Karpas-422 (cell line): ENCODE measurements at regions not wholly inside any gene's neighbourhood (a gene's known extent, or its start where the extent isn't known, plus 50 kb on each side); places are given as distances from the start of the nearest gene placed in this dataset.

Experiments
- DNase-seq: peaks from one replicate; pipeline ENCODE4 v3.0.0-alpha.2; 2015
- H2AFZ ChIP-seq: fragments of 200-600 bp; sonication (generic); 2 replicates; pipeline ENCODE4 v1.6.1; 2014; ENCODE audit warnings: antibody characterized with exemption, low read length, mixed read lengths
- H3K27ac ChIP-seq: fragments of 200-600 bp; sonication (generic); 2 replicates; pipeline ENCODE4 v1.5.1; 2014; ENCODE audit warnings: mild to moderate bottlenecking, low read length, moderate library complexity
- H3K27me3 ChIP-seq: fragments of 200-600 bp; sonication (generic); 2 replicates; pipeline ENCODE4 v1.6.1; 2014; ENCODE audit warnings: low read length, mixed read lengths
- H3K36me3 ChIP-seq: fragments of 200-600 bp; sonication (generic); 2 replicates; pipeline ENCODE4 v1.6.1; 2014; ENCODE audit warnings: low read length, mixed read lengths; ENCODE audit not compliant: insufficient read depth
- H3K4me1 ChIP-seq: fragments of 200-600 bp; sonication (generic); 2 replicates; pipeline ENCODE4 v1.6.1; 2014; ENCODE audit warnings: mild to moderate bottlenecking, low read length, mixed read lengths
- H3K4me2 ChIP-seq: fragments of 200-600 bp; sonication (generic); 2 replicates; pipeline ENCODE4 v1.6.1; 2014; ENCODE audit warnings: low read length, low read depth, mild to moderate bottlenecking; ENCODE audit not compliant: poor library complexity, severe bottlenecking
- H3K4me3 ChIP-seq: fragments of 200-600 bp; sonication (generic); 2 replicates; pipeline ENCODE4 v1.5.1; 2014; ENCODE audit warnings: mild to moderate bottlenecking, antibody characterized with exemption, low read length, mixed read lengths
- H3K79me2 ChIP-seq: fragments of 200-600 bp; sonication (generic); 2 replicates; pipeline ENCODE4 v1.6.1; 2014; ENCODE audit warnings: mild to moderate bottlenecking, low read length, mixed read lengths
- H3K9ac ChIP-seq: fragments of 200-600 bp; sonication (generic); 2 replicates; pipeline ENCODE4 v1.6.0; 2014; ENCODE audit warnings: low read length
- H3K9me2 ChIP-seq: fragments of 200-600 bp; sonication (generic), shearing (Covaris generic); replicated peaks from 2 replicates; pipeline ENCODE4 v1.6.0; 2014; ENCODE audit warnings: mild to moderate bottlenecking, low read length, moderate library complexity; ENCODE audit not compliant: insufficient read depth
- H3K9me3 ChIP-seq: fragments of 300-700, 200-600 bp; sonication (generic); 2 replicates; pipeline ENCODE4 v1.6.1; 2014; ENCODE audit warnings: low read length, mixed read lengths
- H4K20me1 ChIP-seq: fragments of 200-600 bp; sonication (generic); 2 replicates; pipeline ENCODE4 v1.6.1; 2014; ENCODE audit warnings: mild to moderate bottlenecking, antibody characterized with exemption, low read length, low read depth; ENCODE audit not compliant: insufficient read depth

DNA sequence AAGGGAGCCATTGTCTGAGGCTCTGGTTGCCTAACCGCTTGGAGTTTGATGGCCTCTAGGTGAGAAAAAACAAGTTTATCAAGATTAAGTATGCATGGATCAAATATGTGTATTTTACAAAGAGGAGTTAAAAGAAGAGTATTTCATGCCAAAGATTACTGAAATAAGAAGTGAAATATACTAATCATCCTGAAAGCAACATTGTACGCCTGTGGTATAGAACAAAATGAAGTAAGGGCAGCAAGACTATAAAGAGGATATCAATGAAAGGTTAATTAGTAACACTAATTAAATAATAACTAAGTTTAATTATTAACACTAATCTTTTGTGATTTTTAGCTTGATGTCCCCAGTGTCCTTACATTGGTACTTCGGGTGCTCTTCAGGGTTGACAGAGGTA, 276.7 kb downstream of the CALCRL start:
- Histone ChIP-seq H4K20me1 (no peaks in the 10 kb centered on the region), H3K9me2 (no peaks in the 10 kb centered on the region)
- no peak for DNase-seq

DNA sequence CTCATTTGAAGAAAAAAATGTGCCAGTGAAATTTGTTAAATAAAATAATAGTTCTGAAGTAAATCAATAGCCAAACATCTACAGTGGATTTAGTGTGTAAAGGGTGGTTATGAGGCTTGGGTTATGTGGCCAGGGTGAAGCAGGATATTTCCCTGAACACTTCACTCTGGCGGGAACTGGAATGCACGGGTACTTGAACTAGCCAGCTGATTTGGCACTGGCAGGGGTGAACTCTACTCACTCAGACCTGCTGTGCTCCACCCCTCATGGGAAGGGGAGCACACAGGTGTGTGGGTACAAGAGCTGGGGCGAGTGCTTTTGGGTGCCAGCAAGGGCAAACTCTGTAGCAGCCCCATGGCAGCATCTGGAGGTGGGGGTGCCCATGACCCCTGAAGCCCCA, 278.2 kb downstream of the CALCRL start:
- Histone ChIP-seq H3K4me1 (peaks cover 11% of the 10 kb centered on the region), H3K9ac (no peak overlapping the region), H3K79me2 (no peaks in the 10 kb centered on the region), H3K4me2 (no peak overlapping the region), H2AFZ (no peak overlapping the region), H3K27ac (no peak overlapping the region), H3K27me3 (0 out of 2 replicates have a peak, but pooled peaks cover 3% of the 10 kb centered on the region), H3K9me3 (no peaks in the 10 kb centered on the region), H4K20me1 (no peaks in the 10 kb centered on the region), H3K36me3 (no peaks in the 10 kb centered on the region), H3K9me2 (no peaks in the 10 kb centered on the region), H3K4me3 (no peak overlapping the region)
- no peak for DNase-seq

More for the DNA sequence above, 276.7 kb downstream of the CALCRL start:
- peaks cover 11% of the 10 kb centered on the region for H3K4me1 ChIP-seq
- no peaks in the 10 kb centered on the region for H3K27me3 ChIP-seq
- no peaks in the 10 kb centered on the region for H3K36me3 ChIP-seq
- H3K27ac ChIP-seq, result no peak overlapping the region
- H2AFZ ChIP-seq, result no peak overlapping the region
- no peak overlapping the region for H3K9ac ChIP-seq
- H3K9me3 ChIP-seq, result no peaks in the 10 kb centered on the region
- H3K4me2 ChIP-seq, result no peak overlapping the region
- no peaks in the 10 kb centered on the region for H3K79me2 ChIP-seq
- no peak overlapping the region for H3K4me3 ChIP-seq

DNA sequence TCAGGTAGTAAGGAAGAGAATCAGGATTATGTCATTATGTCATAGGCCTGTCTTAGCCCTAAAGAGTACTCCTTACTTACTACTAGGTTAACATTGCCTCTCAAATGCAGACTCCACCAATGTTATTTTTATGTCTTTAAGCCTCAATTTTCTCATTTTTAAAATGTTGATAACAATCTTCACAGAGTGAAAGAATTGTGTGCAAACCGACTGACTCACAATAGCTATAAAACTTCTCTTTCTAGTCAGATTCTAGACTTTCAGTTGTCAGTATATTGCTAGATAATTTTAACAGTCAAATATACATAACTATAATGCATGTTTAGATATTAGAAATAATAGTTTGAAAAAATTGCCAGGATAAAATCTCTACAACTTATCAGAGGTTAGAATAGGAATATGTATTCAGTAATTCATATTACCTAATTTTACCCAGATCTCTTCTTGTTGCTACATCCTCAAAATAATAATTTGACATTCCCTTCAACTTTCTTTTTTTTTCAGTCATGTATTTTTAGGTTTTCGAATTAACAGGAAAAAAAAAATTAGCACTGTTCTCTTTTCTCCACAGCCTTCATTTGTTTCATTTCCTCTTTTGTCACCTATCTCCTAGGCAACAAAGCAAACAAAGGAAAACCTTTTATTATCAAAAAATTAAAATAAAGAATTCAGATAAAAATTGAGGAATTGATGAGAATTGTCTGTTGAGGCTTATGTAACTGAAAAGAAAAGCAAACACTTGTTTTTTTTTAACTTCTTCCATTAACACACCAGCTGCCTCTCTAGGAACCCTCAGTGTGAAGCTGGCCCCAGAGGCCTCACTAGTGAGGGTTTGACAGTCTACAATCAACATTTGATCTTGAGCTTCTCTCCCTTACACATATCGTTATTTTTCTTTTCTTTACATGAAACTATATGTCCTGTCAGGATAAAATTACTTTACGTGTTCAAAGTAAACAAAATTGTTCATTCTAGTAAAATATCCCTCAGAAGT, 279.0 kb downstream of the CALCRL start:
- Histone ChIP-seq H3K27me3 (0 out of 2 replicates have a peak, but pooled peaks cover 3% of the 10 kb centered on the region), H3K9me3 (no peaks in the 10 kb centered on the region), H4K20me1 (no peaks in the 10 kb centered on the region), H3K79me2 (no peaks in the 10 kb centered on the region), H3K9ac (no peak overlapping the region), H3K27ac (no peak overlapping the region), H3K4me2 (no peak overlapping the region), H2AFZ (no peak overlapping the region), H3K36me3 (no peaks in the 10 kb centered on the region), H3K9me2 (no peaks in the 10 kb centered on the region), H3K4me3 (no peak overlapping the region), H3K4me1 (peaks cover 11% of the 10 kb centered on the region)
- peak; percentile 71 for DNase-seq

DNA sequence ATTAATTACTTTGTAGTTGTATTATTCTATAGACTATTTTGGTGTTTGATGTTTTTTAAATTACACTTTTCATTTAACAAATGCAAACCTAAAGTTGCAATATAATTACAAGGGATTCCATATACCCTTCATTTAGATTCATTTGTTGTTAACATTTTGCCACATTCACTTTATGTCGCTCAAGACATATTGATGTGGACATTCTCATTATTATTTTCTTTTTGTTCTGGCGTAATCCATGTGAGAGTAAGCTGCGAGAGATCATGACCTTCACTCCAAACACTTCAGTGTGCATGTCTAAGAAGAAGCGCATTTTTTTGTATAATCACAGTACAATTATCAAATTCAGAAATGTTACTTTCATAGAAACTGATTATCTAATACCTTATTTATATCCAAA, 280.6 kb downstream of the CALCRL start:
- Histone ChIP-seq H3K4me2 (no peak overlapping the region), H3K27me3 (0 out of 2 replicates have a peak, but pooled peaks cover 3% of the 10 kb centered on the region), H2AFZ (no peak overlapping the region), H3K4me1 (peaks cover 11% of the 10 kb centered on the region), H3K79me2 (no peaks in the 10 kb centered on the region), H3K27ac (no peak overlapping the region), H4K20me1 (no peaks in the 10 kb centered on the region), H3K4me3 (no peak overlapping the region), H3K9me2 (no peaks in the 10 kb centered on the region), H3K9me3 (no peaks in the 10 kb centered on the region), H3K36me3 (no peaks in the 10 kb centered on the region), H3K9ac (no peak overlapping the region)
- DNase-seq, result no peak

DNA sequence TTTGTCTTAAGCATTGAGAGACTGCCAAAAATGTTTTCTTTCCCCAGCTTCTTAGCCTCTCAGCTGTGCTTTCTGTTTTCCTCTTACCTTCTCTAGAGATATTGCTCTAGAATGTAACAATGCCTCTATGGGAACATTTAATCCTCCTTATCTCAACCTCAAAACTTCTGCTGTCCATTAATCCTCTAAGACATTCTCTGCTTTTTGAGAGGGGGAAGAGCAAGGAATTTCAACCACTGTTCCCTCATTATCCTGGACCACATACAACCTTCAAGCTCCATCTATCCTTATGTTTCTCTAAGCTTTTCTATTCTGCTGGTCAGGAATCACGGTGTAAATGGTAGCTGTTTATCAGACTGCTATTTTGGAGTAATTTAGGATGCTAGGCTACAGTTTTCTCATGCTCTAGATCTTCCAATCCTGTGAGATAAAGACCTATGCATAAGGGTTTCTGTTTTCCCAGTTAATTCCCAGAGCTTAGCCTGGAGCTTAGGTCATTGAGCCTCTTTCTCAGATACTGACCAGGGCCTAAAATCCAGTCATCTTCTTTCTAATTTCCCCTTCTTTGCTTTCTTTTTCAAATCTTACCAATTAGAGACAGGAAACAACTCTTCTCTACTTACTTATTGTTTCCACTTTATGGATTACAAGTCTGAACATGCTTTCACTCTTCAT, 282.0 kb downstream of the CALCRL start:
- Histone ChIP-seq H3K27me3 (0 out of 2 replicates have a peak, but pooled peaks cover 3% of the 10 kb centered on the region), H3K79me2 (no peaks in the 10 kb centered on the region), H3K9me3 (no peaks in the 10 kb centered on the region), H3K9me2 (no peaks in the 10 kb centered on the region), H3K27ac (no peak overlapping the region), H3K9ac (no peak overlapping the region), H3K4me2 (no peak overlapping the region), H3K4me3 (no peak overlapping the region), H3K4me1 (peaks cover 11% of the 10 kb centered on the region), H4K20me1 (no peaks in the 10 kb centered on the region), H2AFZ (no peak overlapping the region), H3K36me3 (no peaks in the 10 kb centered on the region)
- no peak for DNase-seq

DNA sequence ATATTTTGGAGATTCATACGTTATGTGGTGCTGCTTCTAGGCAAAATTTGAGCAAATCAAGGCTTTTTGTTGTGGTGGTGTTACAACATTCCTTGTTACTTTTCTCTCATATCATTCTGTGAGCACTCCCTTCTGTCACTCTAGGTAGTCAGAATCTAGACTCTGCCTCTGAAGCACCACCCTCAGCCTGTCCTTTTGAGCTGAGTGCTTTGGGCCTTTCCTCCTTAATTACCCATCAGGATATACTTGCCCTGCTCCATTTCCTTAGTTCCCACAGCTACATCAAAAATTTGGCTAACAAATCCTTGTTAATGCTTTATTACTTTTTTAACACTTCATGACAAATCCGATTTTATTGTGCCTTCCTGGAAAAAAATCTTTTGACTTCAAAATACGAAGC, 289.6 kb downstream of the CALCRL start:
- Histone ChIP-seq H3K4me2 (no peak overlapping the region), H3K4me3 (no peak overlapping the region), H3K9ac (no peak overlapping the region), H3K79me2 (no peaks in the 10 kb centered on the region), H3K36me3 (no peaks in the 10 kb centered on the region), H3K27me3 (no peaks in the 10 kb centered on the region), H3K4me1 (no peaks in the 10 kb centered on the region), H3K9me3 (no peaks in the 10 kb centered on the region), H3K27ac (no peak overlapping the region), H2AFZ (no peak overlapping the region), H3K9me2 (no peaks in the 10 kb centered on the region), H4K20me1 (no peaks in the 10 kb centered on the region)
- DNase-seq, result no peak

DNA sequence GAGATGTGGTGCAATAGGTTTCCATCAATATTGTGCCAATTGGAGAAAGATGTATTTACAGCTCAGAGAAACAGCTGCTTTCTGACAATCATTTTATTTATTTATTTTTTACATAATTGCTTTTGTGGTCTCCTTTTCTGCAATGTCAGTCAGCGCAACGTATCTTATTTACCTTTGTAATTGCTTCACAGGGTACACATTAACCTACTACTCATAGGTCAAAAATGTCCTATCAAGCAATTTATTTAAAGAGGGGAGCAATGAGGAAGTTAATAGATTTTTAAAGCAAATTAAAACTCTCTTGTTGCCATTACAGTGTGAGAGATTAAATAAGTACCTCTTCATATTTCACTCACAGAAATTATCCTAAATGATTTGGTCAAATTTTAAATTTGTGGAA, 291.0 kb downstream of the CALCRL start:
- Histone ChIP-seq H3K27ac (no peak overlapping the region), H3K4me3 (no peak overlapping the region), H3K4me2 (no peak overlapping the region), H3K9me3 (no peaks in the 10 kb centered on the region), H4K20me1 (no peaks in the 10 kb centered on the region), H3K4me1 (no peaks in the 10 kb centered on the region), H3K36me3 (no peaks in the 10 kb centered on the region), H3K9me2 (no peaks in the 10 kb centered on the region), H3K27me3 (no peaks in the 10 kb centered on the region), H3K79me2 (no peaks in the 10 kb centered on the region), H2AFZ (no peak overlapping the region), H3K9ac (no peak overlapping the region)
- no peak for DNase-seq

DNA sequence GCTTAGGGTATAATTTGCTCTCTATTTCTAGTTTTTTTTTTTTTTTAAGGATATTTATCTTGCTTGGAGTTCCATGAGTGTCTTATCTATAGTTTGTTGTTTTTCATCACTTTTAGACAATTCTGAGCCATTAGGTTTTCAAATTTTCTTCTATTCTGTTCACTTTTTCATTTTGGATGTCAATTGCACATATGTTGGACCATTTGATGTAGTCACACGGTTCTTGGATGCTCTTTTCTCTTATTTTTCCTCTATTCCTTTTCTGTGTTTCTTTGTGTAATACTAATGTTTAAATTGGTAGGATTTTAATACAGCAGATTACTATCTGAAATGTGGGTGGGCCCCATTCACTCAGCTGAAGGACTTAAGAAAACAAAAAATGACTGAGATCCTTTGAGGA, 292.6 kb downstream of the CALCRL start:
- no peaks in the 10 kb centered on the region for H3K27me3 ChIP-seq
- no peak overlapping the region for H3K27ac ChIP-seq
- no peak overlapping the region for H3K4me3 ChIP-seq
- H3K9ac ChIP-seq, result no peak overlapping the region
- no peaks in the 10 kb centered on the region for H3K79me2 ChIP-seq
- no peaks in the 10 kb centered on the region for H3K9me3 ChIP-seq
- H2AFZ ChIP-seq, result no peak overlapping the region
- H3K36me3 ChIP-seq, result no peaks in the 10 kb centered on the region
- H3K9me2 ChIP-seq, result no peaks in the 10 kb centered on the region
- no peak for DNase-seq
- H3K4me1 ChIP-seq, result no peaks in the 10 kb centered on the region
- no peaks in the 10 kb centered on the region for H4K20me1 ChIP-seq
- H3K4me2 ChIP-seq, result no peak overlapping the region
